ENCODE measurements at regions not wholly inside any gene's neighbourhood (a gene's known extent, or its start where the extent isn't known, plus 50 kb on each side); places are given as distances from the start of the nearest gene placed in this dataset.

DNA sequence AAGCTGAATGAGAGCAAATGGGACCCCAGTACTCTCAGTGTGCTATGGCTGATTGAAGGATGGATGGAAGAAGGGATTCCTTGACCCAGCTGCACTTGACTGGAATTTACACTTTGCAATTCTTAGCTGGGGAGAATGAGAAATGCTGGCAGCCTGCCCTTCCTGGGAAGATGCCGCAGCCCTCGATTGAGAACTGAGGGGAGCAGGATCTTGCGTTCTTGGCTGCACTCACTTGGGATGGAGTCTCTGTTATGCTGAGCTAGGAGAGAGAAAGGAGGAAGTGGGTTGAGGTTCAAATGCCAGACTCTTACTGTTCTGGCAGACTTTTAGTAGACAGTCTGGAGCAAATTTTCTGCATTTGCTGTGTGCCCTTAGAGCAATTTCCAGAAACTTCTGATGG is 221.2 kb downstream of the FNDC1 start:
- Histone ChIP-seq H3K4me1 (peaks cover 12 to 22% of the 10 kb centered on the region in 2 donors), H3K4me3 (replicated peaks in 1 of 3) (no peak overlapping the region), H3K36me3 (no peaks in the 10 kb centered on the region), H3K9me3 (no peaks in the 10 kb centered on the region), H3K27me3 (no peaks in the 10 kb centered on the region), H3K27ac (peak overlapping the region in 1 of 3 donors; percentile 18)
- 21 to 39% methylated on average over 3 of the region's 3 CpGs for WGBS, 2 donors
- intact Hi-C loops (cut with DNase I) = no loop called here
- DNase-seq = peak in 1 of 2 donors; percentile 18
- no peak for TF ChIP-seq POLR2A (IDR thresholded peaks at IDR 0.05)
- TF ChIP-seq, protein P1, sequence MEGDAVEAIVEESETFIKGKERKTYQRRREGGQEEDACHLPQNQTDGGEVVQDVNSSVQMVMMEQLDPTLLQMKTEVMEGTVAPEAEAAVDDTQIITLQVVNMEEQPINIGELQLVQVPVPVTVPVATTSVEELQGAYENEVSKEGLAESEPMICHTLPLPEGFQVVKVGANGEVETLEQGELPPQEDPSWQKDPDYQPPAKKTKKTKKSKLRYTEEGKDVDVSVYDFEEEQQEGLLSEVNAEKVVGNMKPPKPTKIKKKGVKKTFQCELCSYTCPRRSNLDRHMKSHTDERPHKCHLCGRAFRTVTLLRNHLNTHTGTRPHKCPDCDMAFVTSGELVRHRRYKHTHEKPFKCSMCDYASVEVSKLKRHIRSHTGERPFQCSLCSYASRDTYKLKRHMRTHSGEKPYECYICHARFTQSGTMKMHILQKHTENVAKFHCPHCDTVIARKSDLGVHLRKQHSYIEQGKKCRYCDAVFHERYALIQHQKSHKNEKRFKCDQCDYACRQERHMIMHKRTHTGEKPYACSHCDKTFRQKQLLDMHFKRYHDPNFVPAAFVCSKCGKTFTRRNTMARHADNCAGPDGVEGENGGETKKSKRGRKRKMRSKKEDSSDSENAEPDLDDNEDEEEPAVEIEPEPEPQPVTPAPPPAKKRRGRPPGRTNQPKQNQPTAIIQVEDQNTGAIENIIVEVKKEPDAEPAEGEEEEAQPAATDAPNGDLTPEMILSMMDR (IDR thresholded peaks at IDR 0.05) = no peak

DNA sequence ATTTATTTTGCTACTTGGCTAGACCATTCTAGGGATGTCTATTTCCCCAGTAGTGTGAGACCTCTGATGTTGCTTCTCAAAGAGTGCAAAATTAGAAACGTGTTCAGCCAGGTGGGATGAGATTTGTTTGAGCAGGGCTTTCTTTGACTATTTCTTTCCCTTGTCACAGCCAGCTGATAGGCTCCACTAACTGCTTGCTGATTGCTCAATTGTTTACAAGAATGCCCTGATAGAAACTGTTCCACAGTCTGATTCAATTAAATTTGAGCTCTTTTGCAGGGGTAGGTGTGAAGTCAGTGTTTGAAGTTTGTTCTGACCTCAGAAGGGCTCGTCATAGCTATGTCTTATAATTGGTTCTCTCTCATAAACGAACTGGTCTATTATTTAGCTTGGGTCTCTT is 220.5 kb downstream of the FNDC1 start:
- Histone ChIP-seq H3K4me1 (peaks cover 12 to 22% of the 10 kb centered on the region in 2 donors), H3K27me3 (no peaks in the 10 kb centered on the region), H3K27ac (no peak overlapping the region), H3K4me3 (replicated peaks in 1 of 3) (no peak overlapping the region), H3K36me3 (no peaks in the 10 kb centered on the region), H3K9me3 (no peaks in the 10 kb centered on the region)
- TF ChIP-seq, protein P1 (IDR thresholded peaks at IDR 0.05) = no peak
- no peak for TF ChIP-seq POLR2A (IDR thresholded peaks at IDR 0.05)
- WGBS, 2 donors = 61 to 62% methylated on average over 3 of the region's 3 CpGs
- intact Hi-C loops (cut with DNase I) = no loop called here
- DNase-seq = no peak

DNA sequence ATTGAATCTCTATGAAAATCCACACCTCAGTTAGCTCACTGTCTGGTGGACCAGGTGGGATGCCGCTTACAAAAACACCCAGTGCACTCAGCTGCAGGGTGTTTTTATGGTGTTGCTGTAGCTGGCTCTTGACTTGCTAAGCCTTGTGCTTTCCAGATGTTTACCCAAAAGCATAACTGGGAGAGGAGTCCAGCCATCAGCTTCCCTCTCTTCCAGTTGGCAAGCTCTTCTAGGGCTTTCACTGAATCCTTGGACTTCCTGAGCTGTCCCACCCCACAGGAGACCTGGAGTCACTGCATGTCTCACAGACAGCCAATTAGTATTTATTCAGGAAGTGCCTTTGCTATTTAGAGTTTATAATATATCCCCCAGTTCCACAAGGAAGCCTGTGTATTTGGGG is 210.9 kb downstream of the FNDC1 start:
- no peak overlapping the region for H3K27ac ChIP-seq
- peaks cover 13 to 15% of the 10 kb centered on the region in 2 donors for H3K4me1 ChIP-seq
- no peak for DNase-seq
- H3K4me3 ChIP-seq (replicated peaks in 1 of 3) = no peak overlapping the region
- intact Hi-C loops (cut with DNase I) = no loop called here
- TF ChIP-seq, protein P1 (IDR thresholded peaks at IDR 0.05) = no peak
- TF ChIP-seq POLR2A (IDR thresholded peaks at IDR 0.05) = no peak
- H3K27me3 ChIP-seq = no peaks in the 10 kb centered on the region
- H3K36me3 ChIP-seq = no peaks in the 10 kb centered on the region
- no peaks in the 10 kb centered on the region for H3K9me3 ChIP-seq
- 52 to 60% methylated on average over 1 of the region's 1 CpG for WGBS, 2 donors

DNA sequence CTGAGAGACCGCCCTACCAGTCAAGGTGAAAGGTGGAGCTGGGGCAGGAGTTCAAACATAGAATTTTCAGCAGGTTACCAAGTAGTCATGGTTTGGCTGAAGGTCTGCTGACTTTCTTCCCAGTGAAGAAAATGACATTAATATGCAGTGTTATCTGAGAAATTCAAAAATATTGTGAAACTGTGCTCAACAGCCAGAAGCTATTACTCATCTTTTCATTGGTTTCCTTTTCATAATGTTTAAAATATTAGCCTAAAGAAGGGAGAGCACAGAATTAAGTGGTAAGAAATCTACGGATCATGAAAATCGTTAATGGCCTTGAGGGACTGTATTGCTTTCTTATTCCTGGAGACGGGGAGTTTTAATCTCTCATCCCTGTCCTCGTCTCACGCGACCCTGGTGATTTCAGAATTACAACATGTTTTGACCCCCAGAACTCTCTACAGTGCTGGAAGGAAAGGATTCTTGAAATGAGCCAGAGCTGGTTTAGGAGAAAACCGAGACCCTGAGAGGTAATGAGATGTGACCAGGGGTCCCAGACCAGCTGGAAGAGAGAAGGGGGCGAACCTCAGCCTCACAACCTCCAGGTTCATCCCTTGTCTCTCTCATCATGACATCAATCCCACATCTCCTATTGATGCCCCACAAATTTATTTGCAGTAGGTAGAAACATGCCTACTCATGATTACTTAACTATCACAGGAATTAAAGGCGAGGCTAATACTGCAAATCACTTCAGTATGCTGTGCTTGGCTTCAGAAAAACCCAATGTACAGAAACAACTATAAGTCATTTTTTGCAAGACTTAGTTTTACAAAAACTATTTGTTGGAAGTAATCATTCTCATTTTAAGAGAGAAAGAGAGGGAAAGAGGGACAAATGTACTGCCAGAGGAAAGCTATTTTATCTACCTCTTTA is 209.5 kb downstream of the FNDC1 start:
- H3K9me3 ChIP-seq = no peaks in the 10 kb centered on the region
- DNase-seq = no peak
- WGBS, 2 donors = 84 to 90% methylated on average over 10 of the region's 10 CpGs
- H3K27ac ChIP-seq = no peak overlapping the region
- peaks cover 13 to 15% of the 10 kb centered on the region in 2 donors for H3K4me1 ChIP-seq
- TF ChIP-seq POLR2A (IDR thresholded peaks at IDR 0.05) = no peak
- TF ChIP-seq, protein P1 (IDR thresholded peaks at IDR 0.05) = no peak
- H3K27me3 ChIP-seq = no peaks in the 10 kb centered on the region
- intact Hi-C loops (cut with DNase I) = no loop called here
- H3K4me3 ChIP-seq (replicated peaks in 1 of 3) = no peak overlapping the region
- no peaks in the 10 kb centered on the region for H3K36me3 ChIP-seq

DNA sequence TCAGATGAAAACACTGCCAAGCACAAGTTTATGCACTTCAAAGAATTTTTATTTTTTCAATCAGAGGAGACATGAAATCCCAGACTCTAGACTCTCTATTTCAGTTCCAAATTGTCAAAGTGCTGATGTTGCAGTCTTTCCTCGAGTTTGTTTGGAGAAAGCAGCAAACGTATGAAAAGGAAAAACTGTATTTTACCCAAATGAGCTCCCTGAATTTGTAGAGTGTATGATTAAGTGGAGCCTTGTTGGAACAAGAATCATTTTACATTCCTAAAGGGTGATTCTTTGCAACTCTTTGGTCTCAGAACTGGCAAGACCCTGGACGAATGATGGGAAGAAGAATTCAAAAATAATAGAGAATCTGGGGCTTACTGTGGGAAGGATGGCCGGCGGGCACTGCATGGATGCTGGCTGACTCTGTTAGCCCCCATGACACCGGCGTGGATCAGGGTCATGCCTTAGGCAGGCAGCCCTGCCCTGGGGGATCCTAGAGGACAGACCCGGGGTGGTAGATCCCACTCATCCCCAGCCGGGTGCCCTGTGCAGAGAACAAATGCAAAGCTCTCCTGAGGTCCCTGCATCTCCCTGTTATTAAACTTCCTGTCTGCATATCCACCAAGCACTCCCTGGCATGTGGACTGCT is 207.4 kb downstream of the FNDC1 start:
- Histone ChIP-seq H3K27me3 (no peaks in the 10 kb centered on the region), H3K4me1 (peaks cover 13 to 15% of the 10 kb centered on the region in 2 donors), H3K36me3 (no peaks in the 10 kb centered on the region), H3K27ac (peak overlapping the region in 2 of 3 donors; percentile 9 to 20), H3K4me3 (replicated peaks in 1 of 3) (no peak overlapping the region), H3K9me3 (no peaks in the 10 kb centered on the region)
- no peak for TF ChIP-seq POLR2A (IDR thresholded peaks at IDR 0.05)
- TF ChIP-seq, protein P1 (IDR thresholded peaks at IDR 0.05) = no peak
- intact Hi-C loops (cut with DNase I) = no loop called here
- no peak for DNase-seq
- WGBS, 2 donors = 62 to 68% methylated on average over 9 of the region's 9 CpGs

All from thyroid gland (tissue), 4 donors.